ENCODE measurements at regions not wholly inside any gene's neighbourhood (a gene's known extent, or its start where the extent isn't known, plus 50 kb on each side); places are given as distances from the start of the nearest gene placed in this dataset.
"Not testable (repeated sequence)": the region's sequence is repeated elsewhere in the genome, so short reads cannot be mapped to it uniquely, and the experiment has no call there.

DNA sequence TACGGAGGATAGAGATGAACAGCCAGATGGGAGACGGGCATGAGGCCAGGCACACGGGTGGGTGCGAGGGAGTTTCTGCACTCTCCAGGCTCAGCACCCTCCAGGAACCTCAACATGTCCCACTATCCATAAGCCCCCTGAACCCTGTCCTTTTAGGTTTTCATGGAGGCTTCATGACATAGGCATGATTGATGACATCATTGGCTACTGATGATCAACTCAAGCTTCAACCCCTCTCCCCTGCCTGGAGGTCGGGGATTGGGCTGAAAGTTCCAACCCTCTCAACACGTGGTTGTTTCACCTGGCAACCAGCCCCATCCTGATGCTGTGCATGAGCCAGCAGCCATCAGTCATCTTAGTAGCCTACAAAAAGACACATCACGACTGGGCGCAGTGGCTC, 360.7 kb upstream of the AUTS2 start:
- Mint-ChIP-seq H3K27me3 (ENCODE audit: unreplicated experiment) (peaks cover 14% of the 10 kb centered on the region), H3K4me3 (ENCODE audit: unreplicated experiment) (no peak overlapping the region), H3K4me1 (ENCODE audit: unreplicated experiment) (peaks cover 5% of the 10 kb centered on the region), H3K27ac (ENCODE audit: unreplicated experiment) (no peak overlapping the region), H3K36me3 (ENCODE audit: low read depth, unreplicated experiment) (no peaks in the 10 kb centered on the region), H3K9me3 (ENCODE audit: unreplicated experiment) (peaks cover 4% of the 10 kb centered on the region)
- DNase-seq (ENCODE audit: low spot score) = no peak
- TF ChIP-seq, protein P1, sequence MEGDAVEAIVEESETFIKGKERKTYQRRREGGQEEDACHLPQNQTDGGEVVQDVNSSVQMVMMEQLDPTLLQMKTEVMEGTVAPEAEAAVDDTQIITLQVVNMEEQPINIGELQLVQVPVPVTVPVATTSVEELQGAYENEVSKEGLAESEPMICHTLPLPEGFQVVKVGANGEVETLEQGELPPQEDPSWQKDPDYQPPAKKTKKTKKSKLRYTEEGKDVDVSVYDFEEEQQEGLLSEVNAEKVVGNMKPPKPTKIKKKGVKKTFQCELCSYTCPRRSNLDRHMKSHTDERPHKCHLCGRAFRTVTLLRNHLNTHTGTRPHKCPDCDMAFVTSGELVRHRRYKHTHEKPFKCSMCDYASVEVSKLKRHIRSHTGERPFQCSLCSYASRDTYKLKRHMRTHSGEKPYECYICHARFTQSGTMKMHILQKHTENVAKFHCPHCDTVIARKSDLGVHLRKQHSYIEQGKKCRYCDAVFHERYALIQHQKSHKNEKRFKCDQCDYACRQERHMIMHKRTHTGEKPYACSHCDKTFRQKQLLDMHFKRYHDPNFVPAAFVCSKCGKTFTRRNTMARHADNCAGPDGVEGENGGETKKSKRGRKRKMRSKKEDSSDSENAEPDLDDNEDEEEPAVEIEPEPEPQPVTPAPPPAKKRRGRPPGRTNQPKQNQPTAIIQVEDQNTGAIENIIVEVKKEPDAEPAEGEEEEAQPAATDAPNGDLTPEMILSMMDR (IDR thresholded peaks at IDR 0.05; ENCODE audit: unreplicated experiment) = no peak

DNA sequence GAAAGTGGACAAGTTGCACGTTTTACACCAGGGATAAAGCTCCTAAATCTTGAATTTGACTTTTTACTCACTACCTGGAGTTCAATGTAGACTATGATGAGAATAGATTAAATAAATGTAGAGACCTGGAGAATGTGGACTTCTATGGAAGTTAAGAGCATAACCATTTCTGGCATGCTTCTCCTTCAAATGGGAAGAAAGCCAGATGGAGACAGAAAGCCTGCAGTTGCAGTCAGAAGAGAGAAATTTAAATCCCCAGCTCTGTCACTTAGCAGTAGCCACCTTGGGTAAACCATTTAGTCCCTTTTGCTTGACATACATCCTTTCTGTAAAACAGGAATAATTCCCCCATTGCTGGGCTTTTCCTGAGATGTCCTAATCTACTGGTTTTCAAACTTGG, 355.3 kb upstream of the AUTS2 start:
- H3K4me1 Mint-ChIP-seq (ENCODE audit: unreplicated experiment) = no peaks in the 10 kb centered on the region
- no peak overlapping the region for H3K27ac Mint-ChIP-seq (ENCODE audit: unreplicated experiment)
- no peak for DNase-seq (ENCODE audit: low spot score)
- H3K9me3 Mint-ChIP-seq (ENCODE audit: unreplicated experiment) = peaks cover 16% of the 10 kb centered on the region
- no peak overlapping the region for H3K4me3 Mint-ChIP-seq (ENCODE audit: unreplicated experiment)
- H3K27me3 Mint-ChIP-seq (ENCODE audit: unreplicated experiment) = peaks cover 7% of the 10 kb centered on the region
- no peaks in the 10 kb centered on the region for H3K36me3 Mint-ChIP-seq (ENCODE audit: low read depth, unreplicated experiment)
- TF ChIP-seq, protein P1 (IDR thresholded peaks at IDR 0.05; ENCODE audit: unreplicated experiment) = no peak

DNA sequence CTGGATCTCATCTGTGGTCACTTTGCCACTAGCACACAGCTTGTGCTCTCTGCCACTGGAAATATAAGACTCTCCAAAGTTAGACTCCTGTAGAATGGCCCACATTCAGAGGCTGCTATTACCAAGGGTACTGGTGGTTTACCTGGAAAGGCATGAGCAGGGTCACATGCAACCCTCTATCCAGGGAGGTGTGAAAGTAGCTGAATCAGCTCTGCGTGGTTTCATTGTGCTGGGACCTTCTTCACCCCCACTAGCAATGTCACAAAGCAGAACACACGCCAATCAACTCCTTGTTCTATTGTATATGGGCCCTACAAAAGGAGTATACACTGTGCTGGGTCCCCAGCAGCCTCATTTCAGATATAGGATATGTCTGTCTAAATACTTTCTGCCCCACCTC, 353.6 kb upstream of the AUTS2 start:
- TF ChIP-seq, protein P1 (IDR thresholded peaks at IDR 0.05; ENCODE audit: unreplicated experiment) = no peak
- Mint-ChIP-seq H3K27me3 (ENCODE audit: unreplicated experiment) (peaks cover 4% of the 10 kb centered on the region), H3K4me1 (ENCODE audit: unreplicated experiment) (no peaks in the 10 kb centered on the region), H3K27ac (ENCODE audit: unreplicated experiment) (peak overlapping the region; percentile 24), H3K36me3 (ENCODE audit: low read depth, unreplicated experiment) (no peaks in the 10 kb centered on the region), H3K4me3 (ENCODE audit: unreplicated experiment) (no peak overlapping the region), H3K9me3 (ENCODE audit: unreplicated experiment) (peaks cover 17% of the 10 kb centered on the region)
- no peak for DNase-seq (ENCODE audit: low spot score)

DNA sequence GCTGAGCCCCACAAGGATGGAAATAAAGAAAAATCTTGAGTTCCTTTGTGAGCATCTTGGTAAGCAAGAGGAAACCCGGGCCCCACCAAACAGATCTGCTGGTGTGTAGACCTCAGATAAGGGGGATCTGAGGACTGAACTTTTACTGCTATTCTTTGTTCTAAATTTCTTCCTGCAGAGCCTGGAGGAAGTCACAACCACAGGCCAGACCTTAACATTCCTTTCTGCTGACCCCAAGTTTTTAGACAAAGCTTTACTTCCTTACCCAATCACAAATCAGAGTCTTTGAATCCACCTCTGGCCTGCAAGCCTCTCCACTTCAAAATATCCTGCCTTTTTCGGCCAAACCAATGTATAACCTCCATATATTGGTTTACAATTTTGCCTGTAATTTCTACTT, 352.6 kb upstream of the AUTS2 start:
- no peak overlapping the region for H3K4me3 Mint-ChIP-seq (ENCODE audit: unreplicated experiment)
- peak overlapping the region; percentile 92 for H3K27ac Mint-ChIP-seq (ENCODE audit: unreplicated experiment)
- TF ChIP-seq, protein P1 (IDR thresholded peaks at IDR 0.05; ENCODE audit: unreplicated experiment) = no peak
- no peaks in the 10 kb centered on the region for H3K36me3 Mint-ChIP-seq (ENCODE audit: low read depth, unreplicated experiment)
- peaks cover 4% of the 10 kb centered on the region for H3K27me3 Mint-ChIP-seq (ENCODE audit: unreplicated experiment)
- H3K4me1 Mint-ChIP-seq (ENCODE audit: unreplicated experiment) = no peaks in the 10 kb centered on the region
- DNase-seq (ENCODE audit: low spot score) = peak; percentile 7
- peaks cover 17% of the 10 kb centered on the region for H3K9me3 Mint-ChIP-seq (ENCODE audit: unreplicated experiment)

DNA sequence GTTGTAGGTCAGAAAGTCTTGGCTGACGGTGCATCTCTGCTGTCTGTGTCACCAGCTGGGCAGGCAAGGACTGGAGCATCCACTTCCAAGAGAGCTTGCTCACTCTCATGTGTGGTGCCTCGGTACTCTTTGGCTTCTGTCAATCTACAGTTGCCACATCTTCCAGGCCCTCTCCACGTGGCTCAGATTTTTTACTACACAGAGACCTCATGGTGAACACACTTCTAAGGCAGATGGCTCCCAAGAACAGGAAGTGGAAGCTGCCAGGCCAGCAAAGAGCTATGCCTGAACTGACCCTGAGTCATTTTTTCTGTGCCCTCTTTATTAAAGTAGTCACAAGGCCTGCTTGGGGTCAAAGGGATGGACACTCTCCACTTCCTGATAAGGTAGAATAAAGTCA, 351.5 kb upstream of the AUTS2 start:
- H3K27ac Mint-ChIP-seq (ENCODE audit: unreplicated experiment) = no peak overlapping the region
- H3K4me1 Mint-ChIP-seq (ENCODE audit: unreplicated experiment) = no peaks in the 10 kb centered on the region
- no peaks in the 10 kb centered on the region for H3K36me3 Mint-ChIP-seq (ENCODE audit: low read depth, unreplicated experiment)
- peaks cover 24% of the 10 kb centered on the region for H3K9me3 Mint-ChIP-seq (ENCODE audit: unreplicated experiment)
- DNase-seq (ENCODE audit: low spot score) = no peak
- TF ChIP-seq, protein P1 (IDR thresholded peaks at IDR 0.05; ENCODE audit: unreplicated experiment) = no peak
- peaks cover 3% of the 10 kb centered on the region for H3K27me3 Mint-ChIP-seq (ENCODE audit: unreplicated experiment)
- no peak overlapping the region for H3K4me3 Mint-ChIP-seq (ENCODE audit: unreplicated experiment)

DNA sequence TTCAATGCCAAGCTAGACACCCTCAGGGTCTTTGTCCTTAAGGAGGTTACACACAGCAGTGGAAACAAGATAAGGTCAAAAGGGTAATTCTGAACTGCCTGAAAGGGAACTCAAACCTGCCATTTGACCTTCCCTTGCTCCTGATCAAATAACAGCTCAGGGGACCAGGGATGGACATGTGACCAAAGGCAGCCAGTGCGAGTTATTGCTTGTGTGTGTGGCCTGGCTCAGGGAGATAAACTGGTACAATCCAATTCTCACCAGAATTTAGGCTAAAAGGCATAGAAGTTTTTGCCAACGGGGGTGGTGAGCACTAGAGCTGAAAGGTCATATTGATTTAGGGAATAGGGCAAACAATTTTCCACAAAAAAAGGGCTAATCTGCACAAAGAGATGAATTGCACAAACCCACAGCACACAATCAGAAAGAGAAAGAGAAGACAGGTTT, 349.9 kb upstream of the AUTS2 start:
- H3K27me3 Mint-ChIP-seq (ENCODE audit: unreplicated experiment); H3K4me1 Mint-ChIP-seq (ENCODE audit: unreplicated experiment); H3K4me3 Mint-ChIP-seq (ENCODE audit: unreplicated experiment); H3K27ac Mint-ChIP-seq (ENCODE audit: unreplicated experiment); DNase-seq (ENCODE audit: low spot score); H3K36me3 Mint-ChIP-seq (ENCODE audit: low read depth, unreplicated experiment): not testable (repeated sequence)
- peaks cover 28% of the 10 kb centered on the region for H3K9me3 Mint-ChIP-seq (ENCODE audit: unreplicated experiment)
